Neuronal stem cell (in vitro differentiated cells): ENCODE measurements at regions not wholly inside any gene's neighbourhood (a gene's known extent, or its start where the extent isn't known, plus 50 kb on each side); places are given as distances from the start of the nearest gene placed in this dataset.

Source experiments
- DNase-seq: peaks from one replicate; pipeline ENCODE4 v3.0.0-alpha.2; 2013; ENCODE audit warnings: low spot score
- H2AFZ ChIP-seq: one replicate; pipeline ENCODE4 v1.6.1; 2013; ENCODE audit warnings: mild to moderate bottlenecking, low read length, inconsistent platforms
- H2AK5ac ChIP-seq: 2 replicates; pipeline ENCODE4 v1.6.1; 2013; ENCODE audit warnings: low read depth, mild to moderate bottlenecking, inconsistent platforms, low read length, moderate library complexity, mixed read lengths
- H2BK120ac ChIP-seq: 2 replicates; pipeline ENCODE4 v1.6.1; 2013; ENCODE audit warnings: low read depth, mild to moderate bottlenecking, inconsistent platforms, low read length, moderate library complexity, mixed read lengths
- H2BK12ac ChIP-seq: one replicate; pipeline ENCODE4 v1.6.1; 2013; ENCODE audit warnings: low read length, inconsistent platforms
- H2BK15ac ChIP-seq: 2 replicates; pipeline ENCODE4 v1.6.1; 2013; ENCODE audit warnings: mild to moderate bottlenecking, low read length, inconsistent platforms, mixed read lengths
- H2BK5ac ChIP-seq: one replicate; pipeline ENCODE4 v1.6.1; 2013; ENCODE audit warnings: inconsistent platforms, mild to moderate bottlenecking, low read length, moderate library complexity
- H3K14ac ChIP-seq: one replicate; pipeline ENCODE4 v1.6.1; 2013; ENCODE audit warnings: low read length, inconsistent platforms
- H3K18ac ChIP-seq: 2 replicates; pipeline ENCODE4 v1.6.1; 2013; ENCODE audit warnings: low read length, inconsistent platforms
- H3K23ac ChIP-seq: 2 replicates; pipeline ENCODE4 v1.6.1; 2013; ENCODE audit warnings: low read depth, mild to moderate bottlenecking, mixed read lengths, low read length, inconsistent platforms; ENCODE audit not compliant: poor library complexity
- H3K27ac ChIP-seq: replicated peaks from 3 replicates; pipeline ENCODE4 v1.5.1; 2013; ENCODE audit warnings: low read length, inconsistent platforms
- H3K27me3 ChIP-seq, 3 experiments: 2 replicates each; pipeline ENCODE4 v1.6.1; 2013; ENCODE audit warnings: low read length in 3 of 3, mild to moderate bottlenecking in 2 of 3, inconsistent platforms in 1 of 3, low read depth in 1 of 3, mixed read lengths in 1 of 3, moderate library complexity in 1 of 3; ENCODE audit not compliant: control insufficient read depth in 3 of 3, insufficient read depth in 3 of 3
- H3K36me3 ChIP-seq, 2 donors: replicated peaks in 1 of 2; 2 replicates each; pipeline ENCODE4 v1.6.1; 2013; ENCODE audit warnings: low read length in 2 of 2; ENCODE audit not compliant: control insufficient read depth in 2 of 2, insufficient read depth in 2 of 2
- H3K4ac ChIP-seq: 2 replicates; pipeline ENCODE4 v1.6.1; 2013; ENCODE audit warnings: inconsistent platforms, mild to moderate bottlenecking, low read length, moderate library complexity
- H3K4me1 ChIP-seq, 2 donors: 1 replicate in 1 of 2; 2 replicates in 1 of 2; pipeline ENCODE4 v1.6.1; 2013; ENCODE audit warnings: low read length in 2 of 2, low read depth in 1 of 2; ENCODE audit not compliant: control insufficient read depth in 2 of 2, insufficient read depth in 1 of 2
- H3K4me2 ChIP-seq: one replicate; pipeline ENCODE4 v1.6.1; 2013; ENCODE audit warnings: mild to moderate bottlenecking, low read length, inconsistent platforms; ENCODE audit not compliant: insufficient read depth, poor library complexity, severe bottlenecking
- H3K4me3 ChIP-seq, 2 donors: 2 replicates each; pipeline ENCODE4 v1.5.1; 2013; ENCODE audit warnings: low read length in 2 of 2, mild to moderate bottlenecking in 2 of 2, inconsistent platforms in 1 of 2, moderate library complexity in 1 of 2
- H3K79me1 ChIP-seq: one replicate; pipeline ENCODE4 v1.6.1; 2013; ENCODE audit warnings: low read depth, mild to moderate bottlenecking, inconsistent platforms, low read length, moderate library complexity
- H3K9ac ChIP-seq: one replicate; pipeline ENCODE4 v1.6.1; 2013; ENCODE audit warnings: mild to moderate bottlenecking, low read depth, low read length, inconsistent platforms; ENCODE audit not compliant: poor library complexity
- H3K9me3 ChIP-seq, 2 donors: replicated peaks in 1 of 2; 2 replicates each; pipeline versions ENCODE3 to v1.6.1; 2013; ENCODE audit warnings: low read length in 2 of 2, mild to moderate bottlenecking in 2 of 2, inconsistent platforms in 1 of 2, low read depth in 1 of 2, mixed read lengths in 1 of 2, moderate library complexity in 1 of 2; ENCODE audit not compliant: control insufficient read depth in 2 of 2, insufficient read depth in 1 of 2
- H4K8ac ChIP-seq: one replicate; pipeline ENCODE4 v1.6.1; 2013; ENCODE audit warnings: low read depth, mild to moderate bottlenecking, inconsistent platforms, low read length, moderate library complexity
- H4K91ac ChIP-seq: one replicate; pipeline ENCODE4 v1.6.1; 2013; ENCODE audit warnings: low read length, low read depth, mild to moderate bottlenecking, inconsistent platforms; ENCODE audit not compliant: poor library complexity
- WGBS, 2 donors: extraction: QIAGEN DNeasy Blood & Tissue Kit; methylation state at CpG; one replicate each; pipeline ENCODE4 v1.1.7; 2013; ENCODE audit warnings: missing lambda C conversion rate in 2 of 2, mixed read lengths in 1 of 2; ENCODE audit not compliant: insufficient read length in 2 of 2, insufficient replicate concordance in 1 of 2; ENCODE audit errors: extremely low coverage in 2 of 2; 5-methylcytosine and 5-hydroxymethylcytosine counted together

- H3K9me3 ChIP-seq, result no peaks in the 10 kb centered on the region
- no peaks in the 10 kb centered on the region for H3K79me1 ChIP-seq
- no peak overlapping the region for H4K8ac ChIP-seq
- no peak overlapping the region for H3K18ac ChIP-seq
- no peak overlapping the region for H2AFZ ChIP-seq
- H4K91ac ChIP-seq, result no peak overlapping the region
- no peak overlapping the region for H2BK15ac ChIP-seq
- H3K4me3 ChIP-seq, result no peak overlapping the region
- DNase-seq, result no peak
- H2BK12ac ChIP-seq, result no peak overlapping the region
- H3K14ac ChIP-seq, result no peak overlapping the region
- H2BK120ac ChIP-seq, result no peak overlapping the region
- H3K4me2 ChIP-seq, result no peak overlapping the region
- no peak overlapping the region for H2BK5ac ChIP-seq
- no peak overlapping the region for H3K23ac ChIP-seq
- no peaks in the 10 kb centered on the region for H3K36me3 ChIP-seq
- no peak overlapping the region for H3K4ac ChIP-seq
- no CpG with 5 or more reads among the region's 2 CpGs for WGBS, 2 donors
- no peak overlapping the region for H2AK5ac ChIP-seq
- H3K27me3 ChIP-seq, result no peaks in the 10 kb centered on the region
- no peak overlapping the region for H3K27ac ChIP-seq
- H3K4me1 ChIP-seq, result no peaks in the 10 kb centered on the region
- no peak overlapping the region for H3K9ac ChIP-seq
Measured at GRCh38 chr4:32073542-32073941, 1353.4 kb downstream of the PCDH7 start.

GRCh38 chr4:32087211-32087610 is 1367.0 kb downstream of the PCDH7 start:
- H2BK120ac ChIP-seq, result no peak overlapping the region
- H3K23ac ChIP-seq, result no peak overlapping the region
- H3K27me3 ChIP-seq, result no peaks in the 10 kb centered on the region
- no peak for DNase-seq
- no peak overlapping the region for H3K14ac ChIP-seq
- no peak overlapping the region for H4K8ac ChIP-seq
- H3K4me2 ChIP-seq, result no peak overlapping the region
- no peak overlapping the region for H3K9ac ChIP-seq
- no peak overlapping the region for H2AK5ac ChIP-seq
- H2BK5ac ChIP-seq, result no peak overlapping the region
- no peaks in the 10 kb centered on the region for H3K4me1 ChIP-seq
- no peak overlapping the region for H2BK15ac ChIP-seq
- H3K36me3 ChIP-seq, result no peaks in the 10 kb centered on the region
- H3K4ac ChIP-seq, result no peak overlapping the region
- no peak overlapping the region for H2BK12ac ChIP-seq
- no peak overlapping the region for H4K91ac ChIP-seq
- no peaks in the 10 kb centered on the region for H3K79me1 ChIP-seq
- no CpG with 5 or more reads among the region's 2 CpGs for WGBS, 2 donors
- H3K4me3 ChIP-seq, result no peak overlapping the region
- H3K9me3 ChIP-seq, result no peaks in the 10 kb centered on the region
- no peak overlapping the region for H2AFZ ChIP-seq
- H3K27ac ChIP-seq, result no peak overlapping the region
- H3K18ac ChIP-seq, result no peak overlapping the region

DNA sequence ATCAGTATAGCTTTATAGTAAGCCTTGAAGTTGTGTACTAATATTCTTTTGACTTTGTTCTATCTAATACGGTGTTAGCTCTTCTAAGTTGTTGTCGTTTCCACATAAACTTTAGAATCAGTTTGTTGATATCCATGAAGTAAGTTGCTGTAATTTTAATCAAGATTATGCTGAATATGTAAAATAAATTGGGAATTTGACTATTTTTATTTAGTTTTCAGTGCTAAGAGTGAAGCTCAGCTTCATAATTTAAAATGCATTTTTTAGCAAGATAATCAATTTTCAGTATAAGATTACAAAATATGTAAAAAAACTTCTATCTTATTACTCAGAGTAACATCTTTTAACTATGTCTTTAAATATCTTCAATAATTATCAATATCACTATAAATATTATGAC is 1374.8 kb downstream of the PCDH7 start:
- H3K4ac ChIP-seq, result no peak overlapping the region
- no peak overlapping the region for H4K91ac ChIP-seq
- H3K9me3 ChIP-seq, result no peaks in the 10 kb centered on the region
- no peaks in the 10 kb centered on the region for H3K36me3 ChIP-seq
- no peaks in the 10 kb centered on the region for H3K27me3 ChIP-seq
- H2BK12ac ChIP-seq, result no peak overlapping the region
- H2BK5ac ChIP-seq, result no peak overlapping the region
- H3K23ac ChIP-seq, result no peak overlapping the region
- H2AK5ac ChIP-seq, result no peak overlapping the region
- no peak overlapping the region for H3K18ac ChIP-seq
- no peak overlapping the region for H2BK15ac ChIP-seq
- no peak overlapping the region for H4K8ac ChIP-seq
- no peak overlapping the region for H2AFZ ChIP-seq
- H3K4me2 ChIP-seq, result no peak overlapping the region
- no peak overlapping the region for H3K9ac ChIP-seq
- no peak for DNase-seq
- no peak overlapping the region for H3K14ac ChIP-seq
- H3K27ac ChIP-seq, result no peak overlapping the region
- no peak overlapping the region for H2BK120ac ChIP-seq
- no CpG with 5 or more reads among the region's 2 CpGs for WGBS, 2 donors
- no peak overlapping the region for H3K4me3 ChIP-seq
- H3K79me1 ChIP-seq, result no peaks in the 10 kb centered on the region
- no peaks in the 10 kb centered on the region for H3K4me1 ChIP-seq

DNA sequence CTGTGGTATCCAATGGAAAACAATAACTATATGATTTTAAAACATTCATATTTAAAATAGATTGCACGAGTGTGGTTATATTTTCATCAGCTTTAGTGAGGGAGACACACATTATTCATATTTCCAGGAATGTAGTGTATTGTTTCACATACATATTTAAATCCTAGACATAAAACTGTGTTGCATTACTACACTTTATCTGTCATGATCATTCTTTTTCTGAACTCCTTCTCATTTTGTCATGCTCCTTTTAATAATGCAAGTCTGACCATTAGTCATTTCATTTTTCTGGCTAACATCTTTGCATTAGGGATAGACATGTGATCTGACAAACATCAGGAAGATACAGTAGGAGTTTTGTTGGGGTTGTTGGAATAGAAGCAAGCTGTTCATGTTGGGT is 1382.7 kb downstream of the PCDH7 start:
- H4K8ac ChIP-seq, result no peak overlapping the region
- H2AFZ ChIP-seq, result no peak overlapping the region
- no peaks in the 10 kb centered on the region for H3K4me1 ChIP-seq
- DNase-seq, result no peak
- no peak overlapping the region for H3K9ac ChIP-seq
- H3K4me3 ChIP-seq, result no peak overlapping the region
- WGBS, 2 donors, result no CpG with 5 or more reads among the region's 1 CpG
- no peak overlapping the region for H3K27ac ChIP-seq
- no peaks in the 10 kb centered on the region for H3K9me3 ChIP-seq
- H2BK5ac ChIP-seq, result no peak overlapping the region
- H2AK5ac ChIP-seq, result no peak overlapping the region
- no peaks in the 10 kb centered on the region for H3K36me3 ChIP-seq
- no peak overlapping the region for H3K4ac ChIP-seq
- H3K79me1 ChIP-seq, result no peaks in the 10 kb centered on the region
- no peaks in the 10 kb centered on the region for H3K27me3 ChIP-seq
- H3K4me2 ChIP-seq, result no peak overlapping the region
- H2BK12ac ChIP-seq, result no peak overlapping the region
- no peak overlapping the region for H2BK15ac ChIP-seq
- no peak overlapping the region for H2BK120ac ChIP-seq
- no peak overlapping the region for H4K91ac ChIP-seq
- H3K23ac ChIP-seq, result no peak overlapping the region
- no peak overlapping the region for H3K14ac ChIP-seq
- no peak overlapping the region for H3K18ac ChIP-seq
